H7 (cell line): ENCODE measurements at regions not wholly inside any gene's neighbourhood (a gene's known extent, or its start where the extent isn't known, plus 50 kb on each side); places are given as distances from the start of the nearest gene placed in this dataset.

Experiments used
- DNase-seq: peaks from one replicate; pipeline ENCODE4 v3.0.0; 2012
- H3K27me3 ChIP-seq: 2 replicates; pipeline ENCODE4 v1.6.0; 2011; ENCODE audit warnings: mild to moderate bottlenecking, low read length; ENCODE audit not compliant: control insufficient read depth, insufficient read depth
- H3K36me3 ChIP-seq: replicated peaks from 2 replicates; pipeline ENCODE4 v1.5.1; 2011; ENCODE audit warnings: low read length; ENCODE audit not compliant: control insufficient read depth, insufficient read depth
- H3K4me3 ChIP-seq: 2 replicates; pipeline ENCODE4 v1.5.1; 2011; ENCODE audit warnings: low read depth, mild to moderate bottlenecking, control low read depth, low read length, moderate library complexity; ENCODE audit not compliant: insufficient read depth

DNA sequence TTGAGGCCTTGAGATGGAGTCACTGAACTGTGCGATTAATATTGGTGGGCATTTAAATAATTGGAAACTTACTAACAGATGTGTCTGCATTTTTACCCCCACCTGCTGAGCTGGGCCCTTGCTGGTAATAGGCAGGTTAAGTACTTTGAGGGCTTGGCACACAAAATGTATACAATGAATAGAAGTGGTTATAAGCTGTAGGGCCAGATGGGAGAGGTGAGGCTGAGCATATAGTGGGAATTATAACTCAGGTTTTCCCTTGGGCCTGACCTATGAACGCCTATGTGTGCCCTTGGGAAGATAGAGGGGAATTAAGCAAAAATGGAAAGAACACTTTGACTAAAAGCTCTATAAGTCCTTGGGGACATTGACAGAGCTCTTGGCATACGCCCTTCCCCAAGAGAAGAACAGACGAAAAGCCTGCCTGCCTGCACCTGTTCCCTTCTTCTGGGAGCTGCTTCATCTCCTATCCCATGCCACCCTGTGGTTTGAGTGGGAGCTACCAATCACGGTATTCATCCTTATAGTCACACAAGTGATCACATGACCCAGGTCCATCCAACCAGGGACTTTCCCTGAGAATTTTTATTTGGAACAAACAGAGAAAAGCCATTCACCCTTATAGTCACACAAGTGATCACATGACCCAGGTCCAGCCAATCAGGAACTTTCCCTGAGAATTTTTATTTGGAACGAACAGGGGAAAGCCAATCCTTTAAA, 260.7 kb upstream of the CSF3R start:
- Histone ChIP-seq H3K4me3 (no peak overlapping the region), H3K36me3 (no peaks in the 10 kb centered on the region), H3K27me3 (peaks cover under 1% of the 10 kb centered on the region; the same call in 1 of the 2 replicates)
- DNase-seq = no peak

DNA sequence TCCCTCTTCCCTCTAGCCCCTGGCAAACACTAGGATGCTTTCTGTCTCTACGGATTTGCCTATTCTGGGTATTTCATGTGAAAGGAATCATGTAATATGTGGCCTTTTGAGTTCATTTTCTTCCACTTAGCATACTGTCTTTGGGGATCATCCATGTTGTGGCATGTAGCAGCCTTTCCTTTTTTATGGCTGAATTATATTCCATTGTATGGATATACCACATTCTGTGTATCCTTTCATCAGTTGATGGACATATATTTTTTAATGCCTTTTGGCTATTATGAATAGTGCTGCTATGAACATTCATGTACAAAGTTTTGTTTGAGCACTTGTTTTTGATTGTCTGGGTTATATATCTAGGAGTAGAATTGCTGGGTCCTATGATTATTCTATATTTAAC, 258.4 kb upstream of the CSF3R start:
- no peak for DNase-seq
- Histone ChIP-seq H3K4me3 (no peak overlapping the region), H3K27me3 (peaks cover 2% of the 10 kb centered on the region; the same call in 1 of the 2 replicates), H3K36me3 (no peaks in the 10 kb centered on the region)

DNA sequence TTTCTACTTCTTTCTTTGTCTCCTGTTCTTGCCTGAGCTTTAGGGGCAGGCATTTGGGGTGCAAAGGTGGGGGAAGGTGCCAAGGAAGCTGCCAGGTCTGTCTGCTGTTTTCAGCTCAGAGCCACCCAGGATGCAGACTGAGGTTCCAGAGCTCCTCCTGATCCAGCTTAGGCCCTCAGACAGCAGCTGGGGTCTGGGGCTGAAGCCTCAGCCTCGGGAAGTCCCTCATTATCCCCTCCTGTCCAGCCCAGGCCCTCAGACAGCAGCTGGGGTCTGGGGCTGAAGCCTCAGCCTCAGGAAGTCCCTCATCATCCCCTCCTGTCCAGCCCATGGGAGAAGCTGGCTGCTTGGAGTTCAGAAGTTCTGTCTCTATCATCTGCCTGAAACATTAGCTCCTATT, 257.7 kb upstream of the CSF3R start:
- no peaks in the 10 kb centered on the region for H3K36me3 ChIP-seq
- peaks cover 2% of the 10 kb centered on the region; the same call in 1 of the 2 replicates for H3K27me3 ChIP-seq
- DNase-seq = no peak
- H3K4me3 ChIP-seq = no peak overlapping the region

DNA sequence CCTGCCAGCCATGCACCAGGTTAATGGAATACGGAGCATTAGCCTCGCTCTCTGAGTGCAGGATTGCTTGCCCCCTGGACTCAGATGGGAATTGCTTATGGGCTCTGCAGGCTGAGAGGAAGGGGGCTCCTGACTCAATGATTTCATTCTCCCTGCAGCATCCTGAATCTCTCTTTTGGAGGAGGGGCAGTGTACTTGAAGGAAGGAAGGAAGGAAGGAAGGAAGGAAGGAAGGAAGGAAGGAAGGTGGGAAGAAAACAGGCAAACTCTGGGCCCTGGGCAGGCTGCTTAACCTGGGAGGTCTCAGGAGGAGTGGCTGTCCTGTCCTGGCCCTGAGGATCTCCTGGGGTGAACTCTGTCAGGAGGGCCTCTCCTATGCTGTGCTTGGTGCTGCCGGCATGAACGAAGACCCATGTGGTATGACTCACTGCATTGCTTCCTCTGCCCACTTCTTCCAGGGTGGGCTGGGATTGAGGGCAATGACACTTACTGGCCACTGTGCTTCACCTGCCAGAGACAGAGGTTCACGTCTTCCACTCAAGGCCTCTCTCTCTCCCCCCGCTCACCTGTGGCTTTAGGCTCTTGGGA, 257.1 kb upstream of the CSF3R start:
- DNase-seq = no peak
- Histone ChIP-seq H3K27me3 (peaks cover 2% of the 10 kb centered on the region; the same call in 1 of the 2 replicates), H3K4me3 (no peak overlapping the region), H3K36me3 (no peaks in the 10 kb centered on the region)

DNA sequence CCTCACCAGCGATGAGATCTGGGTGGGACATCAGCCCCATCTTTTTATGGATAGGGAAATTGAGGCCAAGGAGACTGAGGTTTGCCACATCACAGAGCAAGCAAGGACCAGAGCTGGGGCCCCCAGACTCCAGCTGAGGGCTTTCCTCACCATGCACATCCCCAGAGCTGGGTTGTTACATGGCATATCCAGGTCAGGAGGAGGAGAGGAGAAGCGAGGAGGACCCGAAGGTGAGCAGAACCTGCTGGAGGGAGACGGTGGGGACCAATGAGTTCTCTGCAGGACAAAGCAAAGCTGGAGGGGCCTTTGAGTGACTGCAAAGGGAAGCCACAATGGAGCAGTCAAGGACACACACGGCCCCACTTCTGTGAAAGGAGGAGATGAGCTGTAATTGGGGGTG, 255.5 kb upstream of the CSF3R start:
- Histone ChIP-seq H3K27me3 (peaks cover 2% of the 10 kb centered on the region; the same call in 1 of the 2 replicates), H3K4me3 (no peak overlapping the region), H3K36me3 (no peaks in the 10 kb centered on the region)
- no peak for DNase-seq

DNA sequence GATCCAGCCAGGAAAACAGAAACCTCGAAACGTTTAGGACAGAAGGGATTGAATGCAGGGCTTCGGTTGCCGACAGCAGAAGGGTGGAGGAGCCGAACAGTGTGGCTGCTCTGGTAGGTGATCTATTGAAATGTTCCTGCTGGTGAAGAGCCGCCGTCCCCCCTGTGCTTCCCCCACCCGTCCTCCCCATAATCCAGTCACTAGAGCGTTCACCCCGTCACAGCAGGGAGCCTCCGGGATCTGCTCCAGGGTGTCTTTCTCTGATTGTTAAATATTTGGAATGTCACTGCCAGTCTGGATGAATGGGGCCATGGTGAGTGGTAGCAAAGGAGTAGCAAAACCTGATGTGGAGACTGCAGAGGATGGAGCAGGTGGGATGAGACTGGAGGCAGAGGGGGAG, 255.1 kb upstream of the CSF3R start:
- Histone ChIP-seq H3K4me3 (no peak overlapping the region), H3K36me3 (no peaks in the 10 kb centered on the region), H3K27me3 (peaks cover 2% of the 10 kb centered on the region; the same call in 1 of the 2 replicates)
- DNase-seq = no peak

DNA sequence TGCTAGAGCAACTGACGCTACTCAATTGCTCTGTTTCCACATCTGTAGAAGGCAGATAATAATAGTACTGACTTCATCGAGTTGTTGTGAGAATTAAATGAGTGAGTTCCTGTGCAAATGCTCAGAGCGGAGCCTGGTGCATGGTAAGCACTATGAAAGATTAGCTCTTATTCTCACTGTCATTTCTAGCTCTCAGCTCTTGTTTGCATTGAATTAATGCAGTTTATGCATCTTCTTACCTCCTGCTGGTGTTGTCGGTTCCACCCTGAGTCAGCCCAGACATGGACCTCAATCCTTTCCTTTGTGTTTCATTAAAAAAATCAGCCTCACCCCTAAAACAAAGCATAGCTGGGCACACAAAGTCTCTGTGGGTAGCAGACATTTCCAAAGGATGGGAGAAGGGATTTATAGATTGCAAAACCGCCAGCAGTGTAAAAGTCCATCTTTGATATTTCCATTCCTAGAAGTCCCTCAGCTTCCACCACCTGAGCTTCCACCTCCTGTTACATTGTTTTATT, 254.4 kb upstream of the CSF3R start:
- peaks cover 2% of the 10 kb centered on the region; the same call in 1 of the 2 replicates for H3K27me3 ChIP-seq
- DNase-seq = no peak
- no peaks in the 10 kb centered on the region for H3K36me3 ChIP-seq
- no peak overlapping the region for H3K4me3 ChIP-seq

DNA sequence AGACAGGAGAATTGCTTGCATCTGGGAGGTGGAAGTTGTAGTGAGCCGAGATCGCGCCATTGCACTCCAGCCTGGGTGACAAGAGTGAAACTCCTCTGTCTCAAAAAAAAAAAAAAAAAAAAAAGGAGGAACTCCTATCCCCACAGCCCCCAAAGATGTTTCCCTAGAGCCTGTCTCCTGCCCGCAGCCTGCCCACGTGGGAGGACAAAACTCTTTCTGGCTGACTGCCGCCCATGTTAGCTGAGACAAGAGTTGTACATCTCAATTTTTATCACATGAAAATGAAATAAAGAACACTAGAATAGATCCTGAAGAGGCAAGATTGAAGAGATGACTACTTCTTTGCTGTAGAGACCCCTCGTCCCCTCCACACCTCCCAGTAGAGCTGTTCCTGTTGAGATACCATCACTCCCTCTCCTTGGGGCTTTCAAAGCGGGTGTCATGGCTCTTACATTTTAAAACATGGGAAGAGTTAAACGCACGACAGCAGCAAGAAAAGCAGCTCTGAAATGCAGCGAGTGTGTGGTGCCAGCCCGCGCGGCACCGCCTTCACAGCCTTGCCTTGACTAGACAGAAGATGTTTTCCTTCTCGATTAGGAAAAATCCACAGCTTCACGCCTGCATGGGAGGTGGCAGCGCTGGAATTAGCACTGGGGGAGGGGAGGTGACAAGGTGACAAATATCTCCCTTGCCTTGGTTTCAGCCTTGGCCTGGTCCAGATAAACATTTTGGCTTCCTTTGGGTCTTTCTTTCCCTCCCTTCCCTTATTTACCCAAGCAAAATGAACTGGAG, 253.4 kb upstream of the CSF3R start:
- peaks cover 2% of the 10 kb centered on the region; the same call in 1 of the 2 replicates for H3K27me3 ChIP-seq
- H3K36me3 ChIP-seq = no peaks in the 10 kb centered on the region
- no peak for DNase-seq
- no peak overlapping the region for H3K4me3 ChIP-seq

DNA sequence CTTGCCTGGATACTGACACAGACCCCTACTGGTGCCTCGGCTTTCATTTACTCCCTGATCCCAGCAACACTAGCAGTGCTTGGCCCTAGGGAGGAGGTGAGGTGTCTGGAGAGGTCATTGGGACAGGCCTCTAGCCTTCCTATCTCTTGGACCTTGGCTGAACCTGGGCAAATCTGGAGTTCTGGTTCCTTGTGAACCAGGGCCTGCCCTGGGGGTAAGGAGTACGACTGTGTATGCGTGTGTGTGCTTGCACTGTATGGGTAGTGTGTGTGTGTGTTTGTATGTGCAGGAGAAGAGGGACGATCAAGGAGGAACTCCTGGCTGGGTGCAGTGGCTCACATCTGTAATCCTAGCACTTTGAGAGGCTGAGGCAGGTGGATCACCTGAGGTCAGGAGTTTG, 252.7 kb upstream of the CSF3R start:
- no peak for DNase-seq
- H3K36me3 ChIP-seq = no peaks in the 10 kb centered on the region
- H3K4me3 ChIP-seq = no peak overlapping the region
- H3K27me3 ChIP-seq = peaks cover 2% of the 10 kb centered on the region; the same call in 1 of the 2 replicates

DNA sequence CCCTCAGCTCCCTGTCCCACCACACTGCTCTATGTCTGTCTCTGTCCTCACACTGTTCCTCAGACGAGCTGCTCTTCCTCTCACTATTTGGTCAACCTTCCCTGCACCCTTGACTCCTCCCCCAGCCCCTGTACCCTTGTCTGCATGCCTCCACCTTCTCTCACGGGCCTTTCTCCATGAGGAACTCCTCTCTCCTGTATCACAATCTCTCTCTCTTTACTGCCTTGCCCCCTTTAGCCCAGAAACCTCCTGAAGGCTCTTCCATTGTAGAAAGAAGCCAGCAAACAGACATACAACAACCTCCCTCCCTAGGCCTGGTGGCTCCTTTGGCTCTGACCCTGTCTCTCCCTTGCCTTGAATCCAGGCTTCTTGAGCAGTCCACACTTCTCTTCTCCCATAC, 251.6 kb upstream of the CSF3R start:
- no peak for DNase-seq
- Histone ChIP-seq H3K27me3 (peaks cover 2% of the 10 kb centered on the region; the same call in 1 of the 2 replicates), H3K4me3 (no peak overlapping the region), H3K36me3 (no peaks in the 10 kb centered on the region)

DNA sequence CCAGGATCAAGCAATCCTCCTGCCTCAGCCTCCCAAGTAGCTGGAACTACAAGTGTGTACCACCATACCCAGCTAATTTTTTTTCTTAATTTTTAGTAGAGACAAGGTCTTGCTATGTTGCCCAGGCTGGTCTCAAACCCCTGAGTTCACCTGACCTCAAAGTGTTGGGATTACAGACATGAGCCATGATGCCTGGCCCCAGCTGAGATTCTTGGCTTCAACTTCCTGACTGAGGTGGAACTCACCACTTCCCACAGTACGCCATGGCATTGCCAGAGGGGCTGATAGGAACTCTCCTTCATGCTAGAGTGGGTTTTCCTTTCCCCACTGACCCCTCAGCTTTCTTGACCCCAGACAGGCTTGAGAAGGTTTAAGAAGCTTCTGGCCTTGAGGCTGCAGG, 251.0 kb upstream of the CSF3R start:
- Histone ChIP-seq H3K36me3 (no peaks in the 10 kb centered on the region), H3K4me3 (no peak overlapping the region), H3K27me3 (peaks cover 2% of the 10 kb centered on the region; the same call in 1 of the 2 replicates)
- no peak for DNase-seq

DNA sequence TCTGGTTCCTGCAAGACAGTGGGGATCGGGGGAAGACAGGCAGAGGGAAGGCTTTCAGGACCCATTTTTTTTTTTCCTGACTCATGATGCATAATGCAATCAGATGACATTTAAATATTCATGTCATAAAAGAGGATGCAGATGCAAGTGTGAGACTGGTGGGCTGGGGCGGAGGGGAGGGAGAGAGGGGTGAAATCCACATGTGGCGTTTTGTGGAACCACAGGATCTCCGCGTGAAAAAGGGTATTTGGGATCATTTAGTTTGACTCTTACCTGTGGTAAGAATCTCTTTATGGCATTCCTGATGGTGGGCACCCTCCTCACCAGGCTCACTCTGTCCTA, 249.3 kb upstream of the CSF3R start:
- H3K27me3 ChIP-seq = no peaks in the 10 kb centered on the region; the same call in 1 of the 2 replicates
- DNase-seq = no peak
- no peaks in the 10 kb centered on the region for H3K36me3 ChIP-seq
- no peak overlapping the region for H3K4me3 ChIP-seq

DNA sequence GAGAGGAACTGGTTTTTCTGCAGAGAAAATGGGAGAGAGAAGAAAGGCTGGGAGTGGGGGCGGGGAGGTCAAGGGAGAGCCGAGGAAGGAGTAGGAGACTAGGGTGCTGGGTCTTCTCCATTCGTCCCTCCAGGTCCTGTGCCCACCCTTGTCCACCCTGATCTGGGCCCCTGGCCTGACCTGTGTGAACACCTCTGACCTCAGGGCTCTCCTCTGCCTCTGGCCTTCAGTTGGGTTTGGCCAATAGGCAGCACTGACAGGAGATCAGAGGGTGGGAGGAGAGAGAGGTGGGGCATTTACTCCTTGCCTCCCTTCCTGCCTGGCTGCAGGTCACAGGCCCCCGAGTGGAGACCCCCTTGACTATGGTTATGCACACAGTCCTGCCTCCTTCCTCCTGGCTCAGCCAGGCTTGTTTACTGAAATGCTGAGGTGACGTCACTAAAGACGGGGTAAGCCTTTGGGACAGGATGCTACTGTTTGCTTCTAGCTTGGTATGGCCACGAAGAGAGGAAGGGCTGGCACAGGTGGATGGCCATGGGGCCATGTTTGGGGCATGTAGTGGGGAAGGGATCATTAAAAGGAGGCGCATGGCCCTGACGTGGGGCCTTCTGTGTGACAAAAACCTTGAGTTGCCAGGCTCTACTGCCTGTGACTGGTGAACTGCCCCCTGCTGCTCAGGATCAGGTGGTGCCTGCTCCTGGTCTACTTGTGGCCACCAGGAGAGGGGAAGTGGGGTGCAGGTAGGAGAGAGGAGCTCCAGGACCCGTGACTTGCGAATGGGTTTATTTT, 248.7 kb upstream of the CSF3R start:
- DNase-seq = no peak
- Histone ChIP-seq H3K4me3 (no peak overlapping the region), H3K36me3 (no peaks in the 10 kb centered on the region), H3K27me3 (no peaks in the 10 kb centered on the region; the same call in 1 of the 2 replicates)

DNA sequence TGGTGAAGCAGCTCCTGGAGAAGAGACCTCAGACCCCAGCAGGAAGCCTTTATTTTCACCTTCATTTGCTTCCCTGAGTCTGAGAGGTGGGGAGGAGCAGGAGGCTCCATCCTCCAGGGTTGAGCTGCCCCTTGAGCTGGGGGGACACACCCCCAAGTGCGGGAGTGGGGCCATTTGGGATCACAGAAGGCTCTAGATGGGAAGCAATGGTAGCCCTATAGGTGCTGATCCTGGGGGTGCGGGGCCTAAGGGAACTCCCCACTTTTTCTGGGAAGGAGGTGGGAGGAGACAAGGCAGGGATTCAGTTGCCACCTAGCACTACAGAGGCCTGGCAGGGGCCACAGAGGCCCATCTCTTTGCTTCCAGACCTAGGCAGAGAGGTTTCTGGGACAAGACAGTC, 247.9 kb upstream of the CSF3R start:
- Histone ChIP-seq H3K36me3 (no peaks in the 10 kb centered on the region), H3K27me3 (no peaks in the 10 kb centered on the region; the same call in 1 of the 2 replicates), H3K4me3 (no peak overlapping the region)
- DNase-seq = no peak
